ENCODE measurements at regions not wholly inside any gene's neighbourhood (a gene's known extent, or its start where the extent isn't known, plus 50 kb on each side); places are given as distances from the start of the nearest gene placed in this dataset.

DNA sequence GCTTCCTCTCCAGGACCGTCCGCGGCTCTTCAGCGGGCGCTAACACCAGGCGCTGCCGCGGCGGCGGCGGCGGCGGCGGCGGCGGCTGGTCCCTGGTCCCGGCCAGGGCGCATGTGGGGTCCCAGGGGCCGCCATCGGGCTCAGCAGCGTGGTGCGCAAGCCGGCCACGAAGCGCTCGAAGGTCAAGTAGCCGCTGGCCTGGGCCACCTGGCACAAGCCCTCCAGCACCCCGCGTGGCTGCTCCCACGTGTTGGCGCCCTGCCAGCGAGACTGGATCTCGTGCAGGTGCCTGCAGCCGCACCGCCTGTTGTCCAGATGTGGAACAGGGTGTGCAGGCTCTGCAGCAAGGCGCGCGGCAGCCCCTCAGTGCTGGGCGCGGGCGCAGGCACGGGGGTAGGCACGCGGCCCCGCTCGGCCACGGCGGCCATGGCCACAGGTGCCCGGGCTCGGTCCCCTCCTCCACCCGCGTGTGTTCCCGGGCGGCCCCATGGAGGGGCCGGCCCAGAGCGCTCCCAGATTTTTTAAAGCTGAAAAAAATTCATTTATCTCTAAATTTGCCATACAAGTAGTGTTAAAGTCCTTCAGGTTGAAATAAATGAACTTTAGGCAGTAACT lies 884.2 kb upstream of the ZNF722 start:
- Histone ChIP-seq H3K4me1 (ENCODE audit: low read depth) (no peaks in the 10 kb centered on the region), H3K27me3 (no peaks in the 10 kb centered on the region), H3K4me3 (no peak overlapping the region), H3K9me3 (ENCODE audit: low read depth) (no peaks in the 10 kb centered on the region), H3K36me3 (no peaks in the 10 kb centered on the region), H3K27ac (no peak overlapping the region)
- no peak for DNase-seq (ENCODE audit: low read depth in 1 of 2, low spot score in 1 of 2)
- TF ChIP-seq, protein P1, sequence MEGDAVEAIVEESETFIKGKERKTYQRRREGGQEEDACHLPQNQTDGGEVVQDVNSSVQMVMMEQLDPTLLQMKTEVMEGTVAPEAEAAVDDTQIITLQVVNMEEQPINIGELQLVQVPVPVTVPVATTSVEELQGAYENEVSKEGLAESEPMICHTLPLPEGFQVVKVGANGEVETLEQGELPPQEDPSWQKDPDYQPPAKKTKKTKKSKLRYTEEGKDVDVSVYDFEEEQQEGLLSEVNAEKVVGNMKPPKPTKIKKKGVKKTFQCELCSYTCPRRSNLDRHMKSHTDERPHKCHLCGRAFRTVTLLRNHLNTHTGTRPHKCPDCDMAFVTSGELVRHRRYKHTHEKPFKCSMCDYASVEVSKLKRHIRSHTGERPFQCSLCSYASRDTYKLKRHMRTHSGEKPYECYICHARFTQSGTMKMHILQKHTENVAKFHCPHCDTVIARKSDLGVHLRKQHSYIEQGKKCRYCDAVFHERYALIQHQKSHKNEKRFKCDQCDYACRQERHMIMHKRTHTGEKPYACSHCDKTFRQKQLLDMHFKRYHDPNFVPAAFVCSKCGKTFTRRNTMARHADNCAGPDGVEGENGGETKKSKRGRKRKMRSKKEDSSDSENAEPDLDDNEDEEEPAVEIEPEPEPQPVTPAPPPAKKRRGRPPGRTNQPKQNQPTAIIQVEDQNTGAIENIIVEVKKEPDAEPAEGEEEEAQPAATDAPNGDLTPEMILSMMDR (IDR thresholded peaks at IDR 0.05; ENCODE audit: low read depth, low read length): no peak

Data from cardiac muscle cell (in vitro differentiated cells and primary cell).